ENCODE measurements at regions not wholly inside any gene's neighbourhood (a gene's known extent, or its start where the extent isn't known, plus 50 kb on each side); places are given as distances from the start of the nearest gene placed in this dataset.
"Not testable (repeated sequence)": the region's sequence is repeated elsewhere in the genome, so short reads cannot be mapped to it uniquely, and the experiment has no call there.

DNA sequence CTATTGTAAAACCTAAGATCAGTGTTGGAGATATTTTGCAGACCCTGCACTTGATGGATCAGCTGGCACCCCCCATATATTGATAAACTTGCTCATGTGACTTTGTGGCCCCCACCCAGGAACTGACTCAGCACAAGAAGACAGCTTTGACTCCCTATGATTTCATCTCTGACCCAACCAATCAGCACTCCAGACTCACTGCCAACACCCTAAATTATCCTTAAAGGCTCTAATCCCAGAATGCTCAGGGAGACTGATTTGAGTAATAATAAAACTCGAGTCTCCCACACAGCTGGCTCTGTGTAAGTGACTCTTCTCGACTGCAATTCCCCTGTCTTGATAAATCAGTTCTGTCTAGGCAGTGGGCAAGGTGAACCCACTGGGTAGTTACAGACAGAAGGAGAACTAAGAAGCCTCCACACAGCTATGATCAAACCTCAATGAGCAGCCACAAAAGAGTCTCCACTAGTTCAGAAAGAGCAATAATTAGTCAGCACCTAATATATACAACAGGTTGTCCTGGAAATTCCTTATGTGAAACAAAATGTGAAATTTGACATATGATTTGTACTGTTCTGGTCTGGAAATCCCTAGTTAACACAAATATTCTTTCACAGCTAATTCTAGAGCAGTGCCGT, 52.2 kb downstream of the ACTL7B start:
- DNase-seq (ENCODE audit: low read depth in 2 of 2): no peak

- DNase-seq (ENCODE audit: low read depth in 2 of 2): no peak
These were observed 52.8 kb downstream of the ACTL7B start for GRCh38 chr9:108802967-108803366.

DNA sequence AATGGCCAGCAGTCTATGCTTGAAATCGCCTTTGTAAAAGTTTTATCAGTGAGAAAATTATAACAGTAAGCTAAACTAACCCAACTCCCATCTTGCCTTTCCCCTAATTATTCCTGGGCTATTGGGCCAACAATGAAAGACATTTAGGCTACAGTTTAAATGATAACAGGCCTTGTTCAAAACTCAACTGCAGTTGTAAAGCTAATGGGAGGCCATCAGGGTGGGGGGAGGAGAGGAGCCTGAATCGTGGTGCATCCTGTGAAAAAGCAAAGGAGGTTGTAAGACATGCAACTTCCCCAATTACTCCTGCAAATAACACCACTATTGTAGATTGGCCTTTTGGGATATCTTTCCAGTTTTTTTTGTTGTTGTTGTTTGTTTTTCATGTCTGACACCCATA, 53.8 kb downstream of the ACTL7B start:
- DNase-seq (ENCODE audit: low read depth in 2 of 2): no peak

DNA sequence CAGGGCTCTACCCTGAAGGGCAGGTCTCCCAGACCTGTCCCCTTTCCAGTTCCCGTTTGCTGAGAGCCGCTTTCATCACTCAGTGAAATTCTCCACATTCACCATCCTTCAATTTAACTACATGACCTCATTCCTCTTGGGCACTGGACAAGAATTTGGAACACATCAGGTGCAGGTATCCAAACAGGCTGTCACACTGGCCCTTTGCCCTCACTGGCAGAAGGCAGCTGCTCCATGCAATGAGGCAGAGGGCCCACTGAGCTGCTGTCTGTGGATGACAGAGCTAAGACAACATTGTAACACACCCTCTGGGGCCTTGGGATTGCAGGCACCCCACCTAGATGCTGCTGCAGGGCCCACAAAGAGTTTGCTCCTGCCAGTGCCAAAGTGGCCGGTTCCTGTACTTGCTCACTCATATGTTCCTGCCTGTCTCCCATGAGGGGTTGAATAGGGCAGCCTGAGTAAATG, 55.1 kb downstream of the ACTL7B start:
- no peak for DNase-seq (ENCODE audit: low read depth in 2 of 2)

GRCh38 chr9:108793573-108793972, 62.2 kb downstream of the ACTL7B start:
- DNase-seq (ENCODE audit: low read depth in 2 of 2): no peak

GRCh38 chr9:108789742-108790141, 66.0 kb downstream of the ACTL7B start:
- no peak for DNase-seq (ENCODE audit: low read depth in 2 of 2)

- no peak for DNase-seq (ENCODE audit: low read depth in 2 of 2)
These were observed 68.1 kb downstream of the ACTL7B start for GRCh38 chr9:108787690-108788048.

DNA sequence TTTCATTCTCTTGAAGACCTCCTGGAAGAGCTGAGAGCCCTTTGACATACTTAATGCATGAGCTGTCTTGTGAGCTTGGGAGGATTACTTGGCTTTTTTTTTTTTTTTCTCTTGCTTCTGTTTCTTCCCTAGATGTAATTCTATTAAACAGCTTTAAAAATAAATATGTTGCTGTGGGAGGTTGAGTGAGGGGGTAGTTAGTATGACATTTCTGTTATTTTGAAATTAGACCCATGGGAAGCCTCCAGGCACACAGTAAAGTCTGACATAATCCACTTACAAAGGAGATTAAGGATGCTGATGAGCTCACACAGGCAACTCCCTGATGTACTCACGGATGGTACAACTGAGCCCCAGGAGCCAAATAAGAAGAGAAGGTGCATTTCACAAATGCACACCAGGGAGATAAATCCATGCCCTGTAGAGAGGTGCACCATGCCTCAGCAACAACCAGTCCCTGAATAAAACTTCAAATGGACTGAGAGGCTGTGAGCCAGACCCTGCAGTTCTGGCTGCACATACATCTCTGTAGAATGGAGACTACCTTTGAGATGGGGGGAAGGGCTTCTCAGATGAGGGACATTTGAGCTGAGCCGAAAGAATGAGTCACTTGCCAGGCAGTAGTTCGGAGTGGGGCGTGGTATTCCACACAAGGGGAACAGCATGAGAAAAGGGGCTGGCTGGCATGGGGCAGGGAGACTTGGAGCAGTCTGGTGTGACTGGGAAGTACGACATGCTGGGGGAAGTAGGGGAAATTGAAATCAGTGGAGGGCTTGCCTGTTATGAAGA, 68.7 kb downstream of the ACTL7B start:
- no peak for DNase-seq (ENCODE audit: low read depth in 2 of 2)

GRCh38 chr9:108786322-108786721, 69.5 kb downstream of the ACTL7B start:
- DNase-seq (ENCODE audit: low read depth in 2 of 2): no peak

DNA sequence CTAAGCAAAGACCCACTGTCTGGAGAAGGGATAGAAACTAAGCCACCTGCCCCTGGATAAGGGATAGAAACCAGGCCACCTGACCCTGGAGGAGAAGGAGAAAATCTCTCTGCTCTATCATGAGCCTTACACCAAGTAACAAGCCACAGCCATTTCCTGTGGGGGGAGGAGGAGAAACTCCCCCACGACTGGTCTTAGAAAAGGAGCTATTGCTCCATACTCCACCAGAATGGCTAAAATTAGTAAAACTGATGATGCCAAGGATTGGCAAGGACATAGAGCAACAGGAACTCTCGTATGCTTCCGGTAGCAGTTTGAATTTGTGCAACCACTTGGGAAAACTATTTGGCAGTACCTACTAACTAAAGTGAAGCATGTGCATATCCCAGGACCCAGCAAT, 70.8 kb downstream of the ACTL7B start:
- DNase-seq (ENCODE audit: low read depth in 2 of 2): no peak

DNA sequence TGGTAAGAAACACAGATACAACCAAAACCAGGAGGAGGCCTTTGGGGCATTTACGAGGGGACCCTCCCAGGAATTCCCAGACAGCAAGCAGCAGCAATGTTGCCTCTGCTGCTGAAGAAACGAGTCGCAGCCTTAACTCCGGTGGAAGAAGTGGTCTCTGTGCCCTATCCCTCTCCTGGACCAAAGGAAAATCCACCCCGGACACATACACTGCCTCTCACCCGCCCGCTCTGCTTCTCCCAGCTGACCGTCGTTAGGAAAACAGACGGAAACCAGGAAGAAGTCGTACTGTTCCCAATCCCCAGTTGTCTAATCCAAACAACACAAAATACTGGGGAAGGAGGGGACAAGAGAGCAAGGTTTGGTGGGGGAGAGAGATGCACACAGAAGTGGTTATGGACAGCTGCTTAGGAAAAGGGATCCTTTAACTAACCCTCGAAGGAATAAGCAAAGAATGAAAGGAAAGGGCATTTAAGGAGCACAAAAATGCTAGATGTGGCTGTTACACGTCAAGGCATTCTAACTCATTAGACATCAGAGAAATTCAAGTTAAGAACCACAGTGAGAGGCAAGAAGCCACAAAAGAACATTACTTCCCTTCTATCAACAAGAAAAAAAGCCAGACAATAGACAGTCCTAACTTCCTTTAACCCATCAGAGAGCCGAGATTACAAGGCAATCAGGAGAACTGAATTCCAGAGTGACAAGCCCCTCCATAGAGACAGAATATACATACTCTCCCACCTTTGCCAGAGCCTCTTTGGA, 71.9 kb downstream of the ACTL7B start:
- DNase-seq (ENCODE audit: low read depth in 2 of 2): no peak

- no peak for DNase-seq (ENCODE audit: low read depth in 2 of 2)
These were observed 72.5 kb downstream of the ACTL7B start for GRCh38 chr9:108783326-108783725.

- DNase-seq (ENCODE audit: low read depth in 2 of 2): no peak
These were observed 74.6 kb downstream of the ACTL7B start for GRCh38 chr9:108780942-108781734.

DNA sequence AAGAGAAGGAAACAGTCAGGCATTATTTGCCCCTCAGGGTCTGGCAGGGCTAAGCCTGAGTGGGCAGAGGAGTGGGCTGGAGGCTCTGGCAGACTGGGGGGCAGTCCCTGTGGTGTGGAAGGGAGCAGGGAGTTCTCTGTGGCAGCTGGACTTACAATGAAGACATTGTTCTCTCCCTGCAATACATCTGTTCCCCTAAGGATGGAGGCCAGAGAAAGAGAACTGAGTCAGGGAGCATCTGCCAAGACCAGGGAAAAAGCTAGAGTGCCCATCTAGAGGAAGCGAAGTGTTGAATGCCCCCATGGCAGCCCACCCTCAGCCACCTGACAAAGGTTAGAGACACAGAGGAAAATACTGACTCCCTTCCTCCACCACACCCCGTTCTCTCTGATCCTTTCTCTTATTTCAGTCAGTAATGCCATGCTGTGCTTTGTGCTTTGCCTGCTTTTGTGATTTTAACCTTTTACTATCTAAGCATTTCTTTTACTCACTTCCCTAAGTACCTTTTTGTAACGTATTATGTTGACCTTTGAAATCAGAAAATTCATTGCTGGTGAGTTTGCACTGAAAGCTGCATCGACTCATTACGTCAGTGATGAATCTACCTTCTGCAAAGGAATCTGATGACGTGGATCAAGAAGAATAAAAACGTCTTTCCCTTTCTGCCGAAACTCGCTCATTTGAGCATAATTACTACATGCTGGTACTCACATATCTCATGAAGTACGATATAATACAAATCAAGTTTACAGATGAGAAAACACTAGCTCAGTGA, 76.0 kb downstream of the ACTL7B start:
- no peak for DNase-seq (ENCODE audit: low read depth in 2 of 2)

DNA sequence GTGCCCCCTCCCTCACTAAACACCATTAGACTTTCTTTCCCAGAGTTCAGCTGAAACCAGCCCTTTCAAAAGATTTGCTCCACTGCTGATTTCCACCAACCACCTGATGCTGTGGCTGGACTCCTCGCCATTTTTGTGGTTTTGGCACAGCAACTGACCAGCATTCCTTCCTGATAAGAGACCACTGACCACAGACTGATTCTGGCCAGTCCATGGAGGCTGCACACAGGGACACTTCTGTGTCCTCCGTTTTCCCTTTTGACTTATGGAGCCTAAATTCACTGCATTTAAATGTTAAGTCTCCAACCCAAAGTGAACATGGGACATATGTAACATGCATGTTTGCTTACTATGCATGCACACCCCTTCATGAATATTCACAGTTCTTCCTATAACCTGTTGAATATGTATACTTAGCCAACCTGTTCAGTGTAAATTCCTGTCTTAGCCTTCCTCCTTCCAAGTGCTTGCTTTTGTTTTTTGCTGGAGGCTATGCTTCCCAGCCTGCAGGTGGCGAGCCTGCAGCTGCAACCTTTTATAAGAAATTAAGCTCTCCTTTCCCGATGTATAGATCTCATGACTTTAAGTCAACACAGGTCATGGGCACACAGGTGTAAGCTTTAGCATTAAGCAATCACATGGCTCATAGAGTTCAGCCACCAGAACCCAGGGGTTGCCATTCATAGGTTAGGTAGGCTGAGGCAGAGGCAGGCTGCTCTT, 78.7 kb downstream of the ACTL7B start:
- no peak for DNase-seq (ENCODE audit: low read depth in 2 of 2)

- DNase-seq (ENCODE audit: low read depth in 2 of 2): no peak
These were observed 79.9 kb downstream of the ACTL7B start for GRCh38 chr9:108775901-108776306.

GRCh38 chr9:108774088-108774487, 81.7 kb downstream of the ACTL7B start:
- DNase-seq (ENCODE audit: low read depth in 2 of 2): not testable (repeated sequence)

- no peak for DNase-seq (ENCODE audit: low read depth in 2 of 2)
These were observed 83.4 kb downstream of the ACTL7B start for GRCh38 chr9:108772301-108772894.

DNA sequence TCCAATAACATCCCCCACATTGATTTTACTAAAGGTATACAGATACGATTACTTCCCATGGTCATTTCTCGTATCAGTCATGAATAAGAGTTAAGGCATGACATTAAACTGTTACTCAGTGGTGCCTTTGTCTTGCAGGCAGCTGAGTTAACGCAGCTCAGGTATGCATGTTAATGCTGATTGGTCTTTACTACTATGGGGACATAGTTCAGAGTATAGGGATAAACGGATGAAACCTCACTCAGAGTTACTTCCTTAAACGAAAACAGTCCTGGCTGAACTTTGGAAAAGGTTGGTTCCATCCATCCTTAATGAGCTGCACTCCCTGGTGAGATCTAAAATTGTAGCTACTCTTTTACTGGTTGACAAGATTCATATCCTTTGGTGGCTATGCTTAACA, 87.0 kb downstream of the ACTL7B start:
- DNase-seq (ENCODE audit: low read depth in 2 of 2): no peak

DNA sequence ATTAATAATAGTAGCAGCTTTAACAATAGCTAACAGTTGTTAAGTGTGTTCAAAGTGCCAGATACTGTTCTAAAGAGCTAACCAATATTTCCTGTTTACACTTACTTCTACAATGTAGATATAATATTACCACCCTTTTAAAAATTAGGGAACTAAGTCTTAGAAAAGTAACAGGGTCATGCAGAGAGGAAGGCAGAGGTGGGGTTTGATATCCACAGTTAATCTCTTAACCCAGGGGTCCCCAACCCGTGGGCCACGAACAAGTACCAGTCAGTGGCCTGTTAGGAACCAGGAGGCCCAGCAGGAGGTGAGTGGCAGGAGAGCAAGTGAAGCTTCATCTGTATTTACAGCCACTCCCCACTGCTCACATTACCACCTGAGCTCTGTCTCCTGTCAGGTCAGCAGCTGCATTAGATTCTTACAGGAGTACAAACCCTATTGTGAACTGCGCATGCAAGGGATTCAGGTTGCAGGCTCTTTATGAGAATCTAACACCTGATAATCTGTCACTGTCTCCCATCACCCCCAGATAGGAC, 89.1 kb downstream of the ACTL7B start:
- DNase-seq (ENCODE audit: low read depth in 2 of 2): no peak

All from dermis microvascular lymphatic vessel endothelial cell (primary cell).